Thoracic aorta (tissue), 2 donors: ENCODE measurements at regions not wholly inside any gene's neighbourhood (a gene's known extent, or its start where the extent isn't known, plus 50 kb on each side); places are given as distances from the start of the nearest gene placed in this dataset.

ENCODE experiments used
- ATAC-seq: fragments of 150-250 bp; one replicate; pipeline ENCODE4 v1.8.0; 2017; ENCODE audit warnings: low read depth; ENCODE audit not compliant: insufficient number of reproducible peaks, low FRiP score
- DNase-seq: peaks from one replicate; pipeline ENCODE4 v3.0.0-alpha.2; 2020; ENCODE audit warnings: low spot score
- H3K27ac ChIP-seq, 2 donors: fragments of 200-600 bp; sonication (generic); 1 replicate in 1 of 2; 2 replicates in 1 of 2; pipeline ENCODE4 v1.5.1; 2016; ENCODE audit warnings: mild to moderate bottlenecking in 2 of 2, moderate library complexity in 2 of 2
- H3K27me3 ChIP-seq: fragments of 200-600 bp; sonication (generic); replicated peaks from 2 replicates; pipeline ENCODE4 v1.6.0; 2016; ENCODE audit warnings: mild to moderate bottlenecking; ENCODE audit not compliant: insufficient read depth
- H3K36me3 ChIP-seq: fragments of 200-600 bp; sonication (generic); one replicate; pipeline ENCODE4 v1.5.1; 2016
- H3K4me1 ChIP-seq, 2 donors: fragments of 200-600 bp; sonication (generic); 1 replicate in 1 of 2; 2 replicates in 1 of 2; pipeline versions ENCODE4 v1.5.1 to v1.6.0; 2016; ENCODE audit warnings: low read depth in 2 of 2, mild to moderate bottlenecking in 1 of 2; ENCODE audit not compliant: control insufficient read depth in 1 of 2
- H3K4me3 ChIP-seq: fragments of 200-600 bp; sonication (generic); 2 replicates; pipeline ENCODE4 v1.5.1; 2016; ENCODE audit warnings: mild to moderate bottlenecking
- H3K9me3 ChIP-seq: fragments of 200-600 bp; sonication (generic); 2 replicates; pipeline ENCODE4 v1.5.1; 2016
- CTCF ChIP-seq: fragments of 200-600 bp; sonication (generic); IDR thresholded peaks from one replicate; pipeline ENCODE4 v1.5.1; 2019; ENCODE audit warnings: antibody characterized with exemption

DNA sequence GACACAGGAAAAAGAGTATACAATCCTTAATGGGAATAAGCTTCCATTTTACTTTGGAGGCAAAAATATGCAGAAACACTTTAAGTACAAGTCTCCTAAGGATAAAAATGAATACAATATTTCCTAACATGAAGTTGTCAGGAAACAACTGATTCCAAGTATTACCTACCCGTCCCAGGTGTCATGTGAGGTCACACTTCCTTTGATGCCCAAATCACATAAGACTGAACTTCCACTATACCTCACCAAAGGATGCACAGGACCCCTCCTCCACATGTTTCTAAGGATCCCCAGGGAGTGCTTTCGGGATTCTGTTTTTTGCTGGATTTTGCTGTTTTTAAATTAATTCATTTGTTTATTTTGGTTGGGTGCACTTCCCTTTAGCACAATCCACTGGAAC, 438.5 kb upstream of the TCF4 start:
- Histone ChIP-seq H3K4me3 (no peak overlapping the region), H3K27ac (no peak overlapping the region), H3K4me1 (no peaks in the 10 kb centered on the region), H3K9me3 (no peaks in the 10 kb centered on the region), H3K36me3 (no peaks in the 10 kb centered on the region), H3K27me3 (no peaks in the 10 kb centered on the region)
- no peak for ATAC-seq
- no peak for DNase-seq
- TF ChIP-seq CTCF, result no peak

GRCh38 chr18:56021809-56022195, 433.8 kb upstream of the TCF4 start:
- Histone ChIP-seq H3K4me3 (no peak overlapping the region), H3K9me3 (no peaks in the 10 kb centered on the region)

DNA sequence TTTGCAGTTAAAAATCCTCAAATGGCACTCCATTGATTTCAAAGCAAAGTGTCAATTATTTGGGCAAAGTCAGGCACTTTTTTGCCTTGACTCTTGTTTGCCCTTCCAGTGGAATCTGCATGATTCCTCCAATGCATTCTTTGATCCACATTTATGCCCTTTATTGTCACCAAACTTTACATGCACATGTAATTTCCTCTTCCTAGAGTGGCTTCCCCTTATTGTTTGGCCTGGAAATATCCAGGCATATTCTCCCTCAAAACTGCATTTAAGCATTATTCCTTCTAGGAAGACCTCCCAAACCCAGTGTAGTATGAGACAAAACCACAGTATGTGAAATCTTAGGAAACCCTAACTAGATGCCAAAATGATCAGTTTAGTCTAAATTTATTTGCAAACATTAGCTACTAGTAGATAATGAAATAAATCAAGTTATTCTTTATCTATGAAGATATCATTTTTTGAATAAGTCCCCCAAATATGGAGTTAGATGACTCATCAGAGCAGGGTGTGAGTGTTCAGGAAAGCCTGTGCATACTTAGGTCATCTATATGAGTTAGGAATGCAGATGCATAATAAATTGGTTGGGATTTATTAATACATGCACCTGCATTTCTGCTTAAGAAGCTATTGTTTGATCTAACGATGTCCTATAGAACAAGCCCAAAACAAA, 433.3 kb upstream of the TCF4 start:
- TF ChIP-seq CTCF, result no peak
- no peaks in the 10 kb centered on the region for H3K36me3 ChIP-seq
- H3K27ac ChIP-seq, result no peak overlapping the region
- H3K27me3 ChIP-seq, result no peaks in the 10 kb centered on the region
- ATAC-seq, result no peak
- no peak overlapping the region for H3K4me3 ChIP-seq
- DNase-seq, result no peak
- no peaks in the 10 kb centered on the region for H3K9me3 ChIP-seq
- peaks cover 0 to 5% of the 10 kb centered on the region in 2 donors for H3K4me1 ChIP-seq

More at GRCh38 chr18:56021809-56022195, 433.8 kb upstream of the TCF4 start:
- no peak for DNase-seq
- TF ChIP-seq CTCF, result no peak
- no peak for ATAC-seq
- no peaks in the 10 kb centered on the region for H3K27me3 ChIP-seq
- H3K4me1 ChIP-seq, result peaks cover 0 to 5% of the 10 kb centered on the region in 2 donors
- no peaks in the 10 kb centered on the region for H3K36me3 ChIP-seq
- no peak overlapping the region for H3K27ac ChIP-seq

- ATAC-seq, result no peak
- no peak overlapping the region for H3K4me3 ChIP-seq
- no peaks in the 10 kb centered on the region for H3K9me3 ChIP-seq
- no peaks in the 10 kb centered on the region for H3K36me3 ChIP-seq
- H3K4me1 ChIP-seq, result peaks cover 0 to 5% of the 10 kb centered on the region in 2 donors
- DNase-seq, result no peak
- H3K27ac ChIP-seq, result no peak overlapping the region
- TF ChIP-seq CTCF, result no peak
- no peaks in the 10 kb centered on the region for H3K27me3 ChIP-seq
These were observed 431.9 kb upstream of the TCF4 start for GRCh38 chr18:56019908-56020307.

GRCh38 chr18:56019156-56019555, 431.2 kb upstream of the TCF4 start:
- no peak for TF ChIP-seq CTCF
- Histone ChIP-seq H3K27me3 (no peaks in the 10 kb centered on the region), H3K36me3 (no peaks in the 10 kb centered on the region), H3K4me1 (peaks cover 0 to 5% of the 10 kb centered on the region in 2 donors), H3K9me3 (no peaks in the 10 kb centered on the region), H3K27ac (no peak overlapping the region), H3K4me3 (no peak overlapping the region)
- DNase-seq (no peak), ATAC-seq (no peak)
